GM12865 (cell line): ENCODE measurements at regions not wholly inside any gene's neighbourhood (a gene's known extent, or its start where the extent isn't known, plus 50 kb on each side); places are given as distances from the start of the nearest gene placed in this dataset.

Source experiments
- DNase-seq: peaks from one replicate; pipeline ENCODE4 v3.0.0; 2010; ENCODE audit warnings: low read depth
- H3K4me3 ChIP-seq: 2 replicates; pipeline ENCODE4 v1.5.1; 2011; ENCODE audit warnings: mild to moderate bottlenecking, low read depth, low read length, control low read depth
- TF ChIP-seq, protein P1 (sequence below): IDR thresholded peaks from 2 replicates; pipeline ENCODE4 v1.5.1; 2011; ENCODE audit warnings: low read length, control low read depth, low read depth, inconsistent platforms; ENCODE audit not compliant: insufficient read depth; ENCODE audit errors: missing control alignments

DNA sequence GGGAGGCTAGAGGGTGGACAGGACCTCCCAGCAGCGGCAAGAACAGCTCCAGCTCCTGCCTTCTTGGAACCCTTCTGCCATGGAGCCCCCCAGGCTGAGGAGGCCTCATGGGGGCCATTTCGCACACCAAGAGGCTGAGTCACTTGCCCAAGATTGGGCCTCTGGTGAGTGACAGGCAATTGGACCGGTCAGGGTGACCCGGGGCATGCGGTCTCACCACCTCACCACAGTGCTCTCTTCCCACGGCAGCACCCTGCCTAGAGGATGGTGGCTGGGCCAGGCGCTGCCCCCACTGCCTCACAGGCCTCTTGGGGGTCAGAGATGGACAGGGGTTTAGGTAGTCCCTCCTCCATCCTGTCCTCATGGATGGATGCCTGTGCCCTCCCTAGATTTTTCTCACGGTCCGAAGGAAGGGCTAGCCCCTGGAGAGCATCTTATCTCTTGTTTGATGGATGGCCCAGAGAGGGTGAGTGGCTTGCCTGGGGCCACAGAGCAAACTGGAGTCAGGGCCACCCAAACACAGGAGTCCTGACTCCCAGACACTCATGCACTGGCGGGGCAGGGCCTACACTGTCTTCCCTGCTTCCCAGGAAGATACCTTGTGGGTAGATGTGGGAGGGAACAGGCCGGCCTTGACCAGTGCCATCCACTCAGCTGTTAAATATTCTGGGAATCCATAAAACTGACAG, 119.2 kb downstream of the INHBB start:
- no peak overlapping the region for H3K4me3 ChIP-seq
- TF ChIP-seq, protein P1, sequence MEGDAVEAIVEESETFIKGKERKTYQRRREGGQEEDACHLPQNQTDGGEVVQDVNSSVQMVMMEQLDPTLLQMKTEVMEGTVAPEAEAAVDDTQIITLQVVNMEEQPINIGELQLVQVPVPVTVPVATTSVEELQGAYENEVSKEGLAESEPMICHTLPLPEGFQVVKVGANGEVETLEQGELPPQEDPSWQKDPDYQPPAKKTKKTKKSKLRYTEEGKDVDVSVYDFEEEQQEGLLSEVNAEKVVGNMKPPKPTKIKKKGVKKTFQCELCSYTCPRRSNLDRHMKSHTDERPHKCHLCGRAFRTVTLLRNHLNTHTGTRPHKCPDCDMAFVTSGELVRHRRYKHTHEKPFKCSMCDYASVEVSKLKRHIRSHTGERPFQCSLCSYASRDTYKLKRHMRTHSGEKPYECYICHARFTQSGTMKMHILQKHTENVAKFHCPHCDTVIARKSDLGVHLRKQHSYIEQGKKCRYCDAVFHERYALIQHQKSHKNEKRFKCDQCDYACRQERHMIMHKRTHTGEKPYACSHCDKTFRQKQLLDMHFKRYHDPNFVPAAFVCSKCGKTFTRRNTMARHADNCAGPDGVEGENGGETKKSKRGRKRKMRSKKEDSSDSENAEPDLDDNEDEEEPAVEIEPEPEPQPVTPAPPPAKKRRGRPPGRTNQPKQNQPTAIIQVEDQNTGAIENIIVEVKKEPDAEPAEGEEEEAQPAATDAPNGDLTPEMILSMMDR = no peak
- no peak for DNase-seq

DNA sequence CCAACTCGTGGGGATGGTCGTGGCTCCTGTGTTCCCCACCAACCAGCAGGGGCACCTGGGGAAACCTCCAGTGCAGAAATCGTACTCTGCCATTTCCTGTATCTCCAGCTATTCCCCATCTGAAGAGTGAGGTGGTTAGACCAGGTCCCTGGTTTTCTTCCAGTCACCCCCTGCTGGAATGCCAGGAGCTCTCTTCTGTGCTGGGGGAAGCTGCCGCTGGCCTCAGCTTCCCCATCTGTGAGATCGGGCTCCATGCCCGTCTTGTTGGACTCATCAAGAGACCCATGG, 119.7 kb downstream of the INHBB start:
- H3K4me3 ChIP-seq = no peak overlapping the region
- DNase-seq = no peak
- TF ChIP-seq, protein P1 = no peak

DNA sequence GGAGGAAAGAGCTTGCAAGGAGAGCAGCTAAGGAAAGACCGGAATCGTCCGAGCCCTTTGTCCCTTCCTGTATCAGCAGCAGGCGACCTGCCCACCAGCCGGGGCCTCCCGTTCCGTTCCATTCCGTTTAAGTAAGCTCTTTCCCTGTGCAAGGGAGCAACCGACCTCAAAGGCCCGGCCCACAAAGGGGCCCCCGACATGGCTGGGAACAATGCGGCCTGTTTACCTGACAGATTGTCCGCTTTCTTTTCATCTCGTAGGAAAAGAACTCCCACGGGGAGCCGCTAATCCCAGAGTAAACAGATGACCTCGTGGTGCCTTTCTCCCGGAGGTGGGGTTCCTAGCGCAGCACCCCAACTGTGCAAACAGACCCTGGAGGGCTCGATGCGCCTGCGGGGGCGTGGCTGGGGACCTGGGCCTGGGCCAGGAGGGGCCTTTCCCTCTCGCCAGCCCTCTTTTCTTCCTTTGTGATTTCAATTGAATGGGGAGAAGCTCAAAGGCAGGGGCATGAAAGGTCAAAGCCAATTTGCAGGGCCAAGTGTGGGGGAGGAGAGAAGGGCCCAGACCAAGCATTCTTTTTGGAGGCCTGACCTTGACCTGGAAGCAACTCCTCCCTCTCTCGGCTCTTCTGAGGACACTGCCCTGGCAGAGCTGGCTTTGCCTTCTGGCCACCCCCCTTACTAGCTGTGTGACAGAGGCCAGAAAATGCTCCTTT, 120.2 kb downstream of the INHBB start:
- H3K4me3 ChIP-seq = no peak overlapping the region
- TF ChIP-seq, protein P1 = no peak
- no peak for DNase-seq

GRCh38 chr2:120466704-120467054, 120.7 kb downstream of the INHBB start:
- no peak overlapping the region for H3K4me3 ChIP-seq
- TF ChIP-seq, protein P1 = no peak
- no peak for DNase-seq

GRCh38 chr2:120468136-120468535, 122.2 kb downstream of the INHBB start:
- TF ChIP-seq, protein P1 = no peak
- no peak overlapping the region for H3K4me3 ChIP-seq
- DNase-seq = no peak

GRCh38 chr2:120469426-120469825, 123.5 kb downstream of the INHBB start:
- TF ChIP-seq, protein P1 = no peak
- DNase-seq = no peak
- H3K4me3 ChIP-seq = no peak overlapping the region
